ENCODE measurements at regions not wholly inside any gene's neighbourhood (a gene's known extent, or its start where the extent isn't known, plus 50 kb on each side); places are given as distances from the start of the nearest gene placed in this dataset.
"Not testable (repeated sequence)": the region's sequence is repeated elsewhere in the genome, so short reads cannot be mapped to it uniquely, and the experiment has no call there.

- no peak for TF ChIP-seq CTCF (conservative IDR thresholded peaks at IDR 0.05)
- H3K27ac Mint-ChIP-seq (ENCODE audit: unreplicated experiment), result no peak overlapping the region
- H3K9me3 Mint-ChIP-seq, result peaks cover 2% of the 10 kb centered on the region
- H3K27me3 Mint-ChIP-seq (ENCODE audit: low read depth), result peaks cover 16% of the 10 kb centered on the region
- H3K4me3 Mint-ChIP-seq, result no peak overlapping the region
- no peak for DNase-seq (ENCODE audit: low read depth, low spot score)
- H3K4me1 Mint-ChIP-seq, result no peaks in the 10 kb centered on the region
- no peaks in the 10 kb centered on the region for H3K36me3 Mint-ChIP-seq (ENCODE audit: low read depth)
Observed at GRCh38 chr5:136749016-136749415, 383.7 kb upstream of the TRPC7 start.

GRCh38 chr5:136743052-136743451 lies 377.7 kb upstream of the TRPC7 start:
- Mint-ChIP-seq H3K9me3 (peaks cover 10% of the 10 kb centered on the region), H3K4me3 (no peak overlapping the region), H3K36me3 (ENCODE audit: low read depth) (no peaks in the 10 kb centered on the region), H3K27me3 (ENCODE audit: low read depth) (peaks cover 13% of the 10 kb centered on the region), H3K4me1 (no peaks in the 10 kb centered on the region), H3K27ac (ENCODE audit: unreplicated experiment) (no peak overlapping the region)
- no peak for DNase-seq (ENCODE audit: low read depth, low spot score)
- TF ChIP-seq CTCF (conservative IDR thresholded peaks at IDR 0.05), result no peak

GRCh38 chr5:136740228-136740627 lies 374.9 kb upstream of the TRPC7 start:
- no peak for DNase-seq (ENCODE audit: low read depth, low spot score)
- Mint-ChIP-seq H3K9me3 (peaks cover 10% of the 10 kb centered on the region), H3K36me3 (ENCODE audit: low read depth) (no peaks in the 10 kb centered on the region), H3K4me1 (no peaks in the 10 kb centered on the region), H3K27ac (ENCODE audit: unreplicated experiment) (no peak overlapping the region), H3K4me3 (no peak overlapping the region), H3K27me3 (ENCODE audit: low read depth) (peaks cover 9% of the 10 kb centered on the region)
- no peak for TF ChIP-seq CTCF (conservative IDR thresholded peaks at IDR 0.05)

GRCh38 chr5:136739271-136739670 lies 373.9 kb upstream of the TRPC7 start:
- not testable (repeated sequence) for H3K4me3 Mint-ChIP-seq; DNase-seq (ENCODE audit: low read depth, low spot score); H3K27ac Mint-ChIP-seq (ENCODE audit: unreplicated experiment); H3K27me3 Mint-ChIP-seq (ENCODE audit: low read depth); H3K9me3 Mint-ChIP-seq; H3K36me3 Mint-ChIP-seq (ENCODE audit: low read depth); H3K4me1 Mint-ChIP-seq

GRCh38 chr5:136738829-136739228 lies 373.5 kb upstream of the TRPC7 start:
- Mint-ChIP-seq H3K4me1 (no peaks in the 10 kb centered on the region), H3K27me3 (ENCODE audit: low read depth) (peaks cover 9% of the 10 kb centered on the region), H3K36me3 (ENCODE audit: low read depth) (no peaks in the 10 kb centered on the region), H3K4me3 (no peak overlapping the region), H3K27ac (ENCODE audit: unreplicated experiment) (no peak overlapping the region), H3K9me3 (peaks cover 8% of the 10 kb centered on the region)
- no peak for DNase-seq (ENCODE audit: low read depth, low spot score)
- TF ChIP-seq CTCF (conservative IDR thresholded peaks at IDR 0.05), result no peak

GRCh38 chr5:136736021-136736420 lies 370.7 kb upstream of the TRPC7 start:
- H3K4me1 Mint-ChIP-seq, result no peaks in the 10 kb centered on the region
- H3K4me3 Mint-ChIP-seq, result no peak overlapping the region
- no peaks in the 10 kb centered on the region for H3K9me3 Mint-ChIP-seq
- no peaks in the 10 kb centered on the region for H3K36me3 Mint-ChIP-seq (ENCODE audit: low read depth)
- H3K27ac Mint-ChIP-seq (ENCODE audit: unreplicated experiment), result no peak overlapping the region
- TF ChIP-seq CTCF (conservative IDR thresholded peaks at IDR 0.05), result no peak
- DNase-seq (ENCODE audit: low read depth, low spot score), result no peak
- H3K27me3 Mint-ChIP-seq (ENCODE audit: low read depth), result peaks cover 7% of the 10 kb centered on the region

GRCh38 chr5:136735611-136736010 lies 370.3 kb upstream of the TRPC7 start:
- DNase-seq (ENCODE audit: low read depth, low spot score); H3K4me3 Mint-ChIP-seq; H3K27me3 Mint-ChIP-seq (ENCODE audit: low read depth); H3K27ac Mint-ChIP-seq (ENCODE audit: unreplicated experiment); H3K36me3 Mint-ChIP-seq (ENCODE audit: low read depth); H3K9me3 Mint-ChIP-seq; H3K4me1 Mint-ChIP-seq: not testable (repeated sequence)

Data from neural crest cell (in vitro differentiated cells).